ENCODE measurements at regions not wholly inside any gene's neighbourhood (a gene's known extent, or its start where the extent isn't known, plus 50 kb on each side); places are given as distances from the start of the nearest gene placed in this dataset.

GRCh38 chr14:89489761-89490437 lies 72.9 kb upstream of the FOXN3 start:
- Mint-ChIP-seq H3K27ac (no peak overlapping the region), H3K4me1 (peaks cover 7% of the 10 kb centered on the region), H3K36me3 (ENCODE audit: low read depth) (peaks cover 4% of the 10 kb centered on the region), H3K4me3 (no peak overlapping the region), H3K9me3 (no peaks in the 10 kb centered on the region), H3K27me3 (no peaks in the 10 kb centered on the region)
- ChIA-PET POLR2A (no interaction called here), CTCF (interaction anchor here (0.8 kb wide), 1 partner anchor 312 kb away, joined by 3 read pairs; no protein-coding TSS in a partner anchor)
- DNase-seq: no peak

GRCh38 chr14:89486961-89487360 lies 69.9 kb upstream of the FOXN3 start:
- ChIA-PET CTCF (no interaction called here), POLR2A (no interaction called here)
- H3K27me3 Mint-ChIP-seq: no peaks in the 10 kb centered on the region
- H3K27ac Mint-ChIP-seq: no peak overlapping the region
- no peaks in the 10 kb centered on the region for H3K9me3 Mint-ChIP-seq
- DNase-seq: no peak
- H3K36me3 Mint-ChIP-seq (ENCODE audit: low read depth): peaks cover 7% of the 10 kb centered on the region
- peaks cover 7% of the 10 kb centered on the region for H3K4me1 Mint-ChIP-seq
- no peak overlapping the region for H3K4me3 Mint-ChIP-seq

- H3K27ac Mint-ChIP-seq: no peak overlapping the region
- H3K4me1 Mint-ChIP-seq: peaks cover 7% of the 10 kb centered on the region
- H3K9me3 Mint-ChIP-seq: no peaks in the 10 kb centered on the region
- CTCF ChIA-PET: no interaction called here
- H3K27me3 Mint-ChIP-seq: no peaks in the 10 kb centered on the region
- DNase-seq: no peak
- no peak overlapping the region for H3K4me3 Mint-ChIP-seq
- peaks cover 7% of the 10 kb centered on the region for H3K36me3 Mint-ChIP-seq (ENCODE audit: low read depth)
- POLR2A ChIA-PET: no interaction called here
These were observed 69.5 kb upstream of the FOXN3 start for GRCh38 chr14:89486505-89486904.

- no peak overlapping the region for H3K27ac Mint-ChIP-seq
- no peak for DNase-seq
- ChIA-PET CTCF (no interaction called here), POLR2A (interaction anchor here (1.1 kb wide), 1 partner anchor 19 kb away, joined by 3 read pairs; no protein-coding TSS in a partner anchor)
- H3K4me1 Mint-ChIP-seq: peaks cover 7% of the 10 kb centered on the region
- H3K36me3 Mint-ChIP-seq (ENCODE audit: low read depth): peaks cover 7% of the 10 kb centered on the region
- no peaks in the 10 kb centered on the region for H3K9me3 Mint-ChIP-seq
- H3K27me3 Mint-ChIP-seq: no peaks in the 10 kb centered on the region
- H3K4me3 Mint-ChIP-seq: no peak overlapping the region
These were observed 68.2 kb upstream of the FOXN3 start for GRCh38 chr14:89485264-89485663.

GRCh38 chr14:89484051-89484844 lies 67.2 kb upstream of the FOXN3 start:
- H3K9me3 Mint-ChIP-seq: no peaks in the 10 kb centered on the region
- H3K27me3 Mint-ChIP-seq: no peaks in the 10 kb centered on the region
- peak overlapping the region; percentile 17 for H3K27ac Mint-ChIP-seq
- no peak overlapping the region for H3K4me3 Mint-ChIP-seq
- DNase-seq: no peak
- POLR2A ChIA-PET: interaction anchor here (1.5 kb wide), 1 partner anchor 10 kb away, joined by 3 read pairs; no protein-coding TSS in a partner anchor
- CTCF ChIA-PET: no interaction called here
- peaks cover 10% of the 10 kb centered on the region for H3K36me3 Mint-ChIP-seq (ENCODE audit: low read depth)
- peaks cover 7% of the 10 kb centered on the region for H3K4me1 Mint-ChIP-seq

GRCh38 chr14:89481196-89481595 lies 64.2 kb upstream of the FOXN3 start:
- Mint-ChIP-seq H3K27ac (no peak overlapping the region), H3K4me1 (peaks cover 7% of the 10 kb centered on the region), H3K27me3 (no peaks in the 10 kb centered on the region), H3K36me3 (ENCODE audit: low read depth) (peaks cover 13% of the 10 kb centered on the region), H3K9me3 (no peaks in the 10 kb centered on the region), H3K4me3 (no peak overlapping the region)
- no peak for DNase-seq
- ChIA-PET POLR2A (no interaction called here), CTCF (no interaction called here)

GRCh38 chr14:89480278-89480677 lies 63.2 kb upstream of the FOXN3 start:
- H3K9me3 Mint-ChIP-seq: no peaks in the 10 kb centered on the region
- no peak overlapping the region for H3K27ac Mint-ChIP-seq
- no peak for DNase-seq
- peaks cover 2% of the 10 kb centered on the region for H3K4me1 Mint-ChIP-seq
- ChIA-PET POLR2A (no interaction called here), CTCF (interaction anchor here (0.7 kb wide), 1 partner anchor 132 kb away, joined by 5 read pairs; no protein-coding TSS in a partner anchor)
- no peaks in the 10 kb centered on the region for H3K27me3 Mint-ChIP-seq
- H3K4me3 Mint-ChIP-seq: no peak overlapping the region
- H3K36me3 Mint-ChIP-seq (ENCODE audit: low read depth): peaks cover 9% of the 10 kb centered on the region

- Mint-ChIP-seq H3K4me3 (no peak overlapping the region), H3K27ac (no peak overlapping the region), H3K9me3 (no peaks in the 10 kb centered on the region), H3K27me3 (no peaks in the 10 kb centered on the region), H3K4me1 (no peaks in the 10 kb centered on the region), H3K36me3 (ENCODE audit: low read depth) (peaks cover 9% of the 10 kb centered on the region)
- ChIA-PET CTCF (no interaction called here), POLR2A (no interaction called here)
- no peak for DNase-seq
These were observed 62.8 kb upstream of the FOXN3 start for GRCh38 chr14:89479802-89480201.

GRCh38 chr14:89477391-89477790 lies 60.4 kb upstream of the FOXN3 start:
- Mint-ChIP-seq H3K27ac (no peak overlapping the region), H3K4me1 (no peaks in the 10 kb centered on the region), H3K36me3 (ENCODE audit: low read depth) (peaks cover 11% of the 10 kb centered on the region), H3K4me3 (no peak overlapping the region), H3K9me3 (no peaks in the 10 kb centered on the region), H3K27me3 (no peaks in the 10 kb centered on the region)
- POLR2A ChIA-PET: interaction anchor here (1.2 kb wide), 1 partner anchor 34 kb away, joined by 3 read pairs; no protein-coding TSS in a partner anchor
- DNase-seq: no peak
- CTCF ChIA-PET: no interaction called here

- no peak overlapping the region for H3K27ac Mint-ChIP-seq
- CTCF ChIA-PET: no interaction called here
- no peaks in the 10 kb centered on the region for H3K9me3 Mint-ChIP-seq
- no peak for DNase-seq
- no peak overlapping the region for H3K4me3 Mint-ChIP-seq
- H3K27me3 Mint-ChIP-seq: no peaks in the 10 kb centered on the region
- H3K4me1 Mint-ChIP-seq: no peaks in the 10 kb centered on the region
- POLR2A ChIA-PET: no interaction called here
- H3K36me3 Mint-ChIP-seq (ENCODE audit: low read depth): peaks cover 11% of the 10 kb centered on the region
These were observed 59.4 kb upstream of the FOXN3 start for GRCh38 chr14:89476354-89476896.

GRCh38 chr14:89474464-89474863 lies 57.4 kb upstream of the FOXN3 start:
- Mint-ChIP-seq H3K36me3 (ENCODE audit: low read depth) (peaks cover 14% of the 10 kb centered on the region), H3K4me1 (no peaks in the 10 kb centered on the region), H3K27ac (no peak overlapping the region), H3K4me3 (no peak overlapping the region), H3K9me3 (no peaks in the 10 kb centered on the region), H3K27me3 (no peaks in the 10 kb centered on the region)
- CTCF ChIA-PET: interaction anchor here (0.5 kb wide), 1 partner anchor 1494 kb away, joined by 3 read pairs; no protein-coding TSS in a partner anchor
- DNase-seq: no peak
- POLR2A ChIA-PET: no interaction called here

- Mint-ChIP-seq H3K27ac (no peak overlapping the region), H3K36me3 (ENCODE audit: low read depth) (peaks cover 12% of the 10 kb centered on the region), H3K4me3 (no peak overlapping the region), H3K27me3 (no peaks in the 10 kb centered on the region), H3K9me3 (no peaks in the 10 kb centered on the region), H3K4me1 (no peaks in the 10 kb centered on the region)
- ChIA-PET POLR2A (no interaction called here), CTCF (interaction anchor here (0.5 kb wide), 1 partner anchor 1494 kb away, joined by 3 read pairs; no protein-coding TSS in a partner anchor)
- no peak for DNase-seq
These were observed 57.0 kb upstream of the FOXN3 start for GRCh38 chr14:89473989-89474388.

- no peak overlapping the region for H3K4me3 Mint-ChIP-seq
- H3K4me1 Mint-ChIP-seq: peaks cover under 1% of the 10 kb centered on the region
- H3K36me3 Mint-ChIP-seq (ENCODE audit: low read depth): peaks cover 12% of the 10 kb centered on the region
- POLR2A ChIA-PET: no interaction called here
- CTCF ChIA-PET: no interaction called here
- no peak overlapping the region for H3K27ac Mint-ChIP-seq
- no peak for DNase-seq
- no peaks in the 10 kb centered on the region for H3K9me3 Mint-ChIP-seq
- H3K27me3 Mint-ChIP-seq: no peaks in the 10 kb centered on the region
These were observed 56.5 kb upstream of the FOXN3 start for GRCh38 chr14:89473569-89473968.
